Transverse colon (tissue), 4 donors: ENCODE measurements at regions not wholly inside any gene's neighbourhood (a gene's known extent, or its start where the extent isn't known, plus 50 kb on each side); places are given as distances from the start of the nearest gene placed in this dataset.
"Not testable (repeated sequence)": the region's sequence is repeated elsewhere in the genome, so short reads cannot be mapped to it uniquely, and the experiment has no call there.

Experiments used
- DNase-seq: peaks from one replicate; pipeline ENCODE4 v3.0.0-alpha.2; 2019
- H3K27ac ChIP-seq, 4 donors: fragments of 200-600 bp; sonication (generic); 2 replicates each; pipeline ENCODE4 v1.5.1; 2016 to 2018; ENCODE audit warnings: inconsistent platforms in 4 of 4
- H3K27me3 ChIP-seq: fragments of 200-600 bp; sonication (generic); 2 replicates; pipeline ENCODE4 v1.5.1; 2017; ENCODE audit warnings: inconsistent platforms
- H3K36me3 ChIP-seq, 4 donors: fragments of 200-600 bp; sonication (generic); 2 replicates each; pipeline ENCODE4 v1.5.1; 2017 to 2019; ENCODE audit warnings: inconsistent platforms in 4 of 4
- H3K4me1 ChIP-seq, 4 donors: fragments of 200-600 bp; sonication (generic); 2 replicates each; pipeline ENCODE4 v1.5.1; 2017 to 2020; ENCODE audit warnings: inconsistent platforms in 4 of 4
- H3K4me3 ChIP-seq, 4 donors: fragments of 200-600 bp; sonication (generic); 1 replicate in 1 of 4; 2 replicates in 3 of 4; pipeline versions ENCODE4 v1.5.1 to v1.6.1; 2017 to 2019; ENCODE audit warnings: inconsistent platforms in 4 of 4
- H3K9me3 ChIP-seq, 2 donors: fragments of 200-600 bp; sonication (generic); 2 replicates each; pipeline ENCODE4 v1.5.1; 2017 to 2019; ENCODE audit warnings: inconsistent platforms in 2 of 2
- CTCF ChIP-seq, 5 experiments: fragments of 200-600 bp in 3 of 5; fragments of 450-650 bp in 2 of 5; sonication (generic) in 3 of 5; IDR thresholded peaks; 1 replicate in 2 of 5; 2 replicates in 3 of 5; pipeline ENCODE4 v1.5.1; 2016 to 2017; ENCODE audit warnings: antibody characterized with exemption in 5 of 5, inconsistent platforms in 3 of 5, mild to moderate bottlenecking in 2 of 5, moderate library complexity in 1 of 5
- EP300 ChIP-seq: sonication (generic); formaldehyde crosslinking; IDR thresholded peaks from one replicate; pipeline ENCODE4 v1.6.1; 2017; ENCODE audit warnings: antibody characterized with exemption, low read depth
- POLR2A ChIP-seq: fragments of 450-650 bp; IDR thresholded peaks from one replicate; pipeline ENCODE4 v1.6.1; 2016; ENCODE audit warnings: antibody characterized with exemption, mild to moderate bottlenecking, moderate library complexity
- POLR2AphosphoS5 ChIP-seq, 3 donors: sonication (generic); formaldehyde crosslinking; IDR thresholded peaks; one replicate each; pipeline ENCODE4 v1.6.1; 2016; ENCODE audit warnings: antibody characterized with exemption in 3 of 3
- WGBS, 2 donors: methylation state at CpG; one replicate each; pipeline ENCODE4 v1.1.5; 2018; ENCODE audit warnings: low coverage in 1 of 2; 5-methylcytosine and 5-hydroxymethylcytosine counted together
- in situ Hi-C, 4 donors: fragments of 200-750 bp; cut with MboI; loops; one replicate each; pipeline versions ENCODE4 v1.15.0 to v1.15.1; 2017; ENCODE audit warnings: low sequenced_read_pairs in 3 of 4, low pct_ligation_motif_present in 1 of 4, low pct_unique_long_range_greater_than_20kb in 1 of 4
- intact Hi-C: fragments of 100-400 bp; cut with DNase I; formaldehyde crosslinking; loops from one replicate; pipeline ENCODE4 v1.15.1; 2023; ENCODE audit warnings: low total_unique reads

GRCh38 chr19:28549680-28550277 lies 663.2 kb downstream of the UQCRFS1 start:
- H3K27me3 ChIP-seq = no peaks in the 10 kb centered on the region
- intact Hi-C loops = no loop called here
- no peaks in the 10 kb centered on the region for H3K36me3 ChIP-seq
- TF ChIP-seq POLR2AphosphoS5 (IDR thresholded peaks at IDR 0.05) = no peak
- no peak for TF ChIP-seq POLR2A
- no peak for TF ChIP-seq EP300
- no peak for TF ChIP-seq CTCF (IDR thresholded peaks at IDR 0.05)
- no peaks in the 10 kb centered on the region for H3K9me3 ChIP-seq
- no peak overlapping the region for H3K4me3 ChIP-seq
- WGBS, 2 donors = 79% methylated on average over 7 of the region's 7 CpGs; no CpG with 5 or more reads in 1 of the 2 donors
- no peak for DNase-seq
- no peaks in the 10 kb centered on the region for H3K4me1 ChIP-seq
- in situ Hi-C loops = no loop called here
- no peak overlapping the region for H3K27ac ChIP-seq

DNA sequence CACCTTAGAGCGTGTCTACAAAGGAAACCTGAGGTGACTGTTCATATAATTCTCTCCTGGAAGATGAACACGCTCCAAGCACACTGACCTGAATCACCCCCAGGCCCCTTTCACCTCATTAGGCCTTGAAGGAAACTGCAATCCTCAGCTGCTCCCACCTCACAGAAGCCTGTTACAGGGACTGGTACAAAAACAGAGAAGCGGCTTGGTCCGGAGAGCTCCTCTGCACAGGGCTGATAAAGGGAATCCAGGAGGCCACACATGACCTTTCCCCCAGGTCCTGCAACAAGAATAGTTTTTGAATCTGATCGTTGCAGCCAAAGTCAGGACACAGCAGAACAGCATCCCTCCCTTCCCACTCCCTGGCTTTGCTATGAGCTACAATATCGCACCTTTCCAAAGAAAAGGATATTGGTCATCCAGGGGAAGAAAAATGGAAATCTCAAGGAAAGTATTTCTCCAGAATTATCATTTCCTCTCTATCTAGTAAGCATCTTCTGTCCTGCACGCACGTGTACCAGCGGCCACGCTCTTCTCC lies 666.7 kb downstream of the UQCRFS1 start:
- TF ChIP-seq POLR2A (no peak), POLR2AphosphoS5 (IDR thresholded peaks at IDR 0.05) (no peak), CTCF (IDR thresholded peaks at IDR 0.05) (no peak), EP300 (no peak)
- DNase-seq = no peak
- no peaks in the 10 kb centered on the region for H3K9me3 ChIP-seq
- H3K27ac ChIP-seq = no peak overlapping the region
- in situ Hi-C loops = no loop called here
- WGBS, 2 donors = 83 to 93% methylated on average over 1 to 10 of the region's 10 CpGs
- H3K27me3 ChIP-seq = no peaks in the 10 kb centered on the region
- no peak overlapping the region for H3K4me3 ChIP-seq
- no peaks in the 10 kb centered on the region for H3K4me1 ChIP-seq
- intact Hi-C loops = no loop called here
- no peaks in the 10 kb centered on the region for H3K36me3 ChIP-seq

GRCh38 chr19:28545397-28545796 lies 667.6 kb downstream of the UQCRFS1 start:
- H3K27ac ChIP-seq, H3K4me1 ChIP-seq, in situ Hi-C loops, H3K36me3 ChIP-seq, H3K4me3 ChIP-seq, H3K27me3 ChIP-seq, H3K9me3 ChIP-seq, DNase-seq, intact Hi-C loops: not testable (repeated sequence)
- 77 to 85% methylated on average over 7 of the region's 7 CpGs for WGBS, 2 donors

DNA sequence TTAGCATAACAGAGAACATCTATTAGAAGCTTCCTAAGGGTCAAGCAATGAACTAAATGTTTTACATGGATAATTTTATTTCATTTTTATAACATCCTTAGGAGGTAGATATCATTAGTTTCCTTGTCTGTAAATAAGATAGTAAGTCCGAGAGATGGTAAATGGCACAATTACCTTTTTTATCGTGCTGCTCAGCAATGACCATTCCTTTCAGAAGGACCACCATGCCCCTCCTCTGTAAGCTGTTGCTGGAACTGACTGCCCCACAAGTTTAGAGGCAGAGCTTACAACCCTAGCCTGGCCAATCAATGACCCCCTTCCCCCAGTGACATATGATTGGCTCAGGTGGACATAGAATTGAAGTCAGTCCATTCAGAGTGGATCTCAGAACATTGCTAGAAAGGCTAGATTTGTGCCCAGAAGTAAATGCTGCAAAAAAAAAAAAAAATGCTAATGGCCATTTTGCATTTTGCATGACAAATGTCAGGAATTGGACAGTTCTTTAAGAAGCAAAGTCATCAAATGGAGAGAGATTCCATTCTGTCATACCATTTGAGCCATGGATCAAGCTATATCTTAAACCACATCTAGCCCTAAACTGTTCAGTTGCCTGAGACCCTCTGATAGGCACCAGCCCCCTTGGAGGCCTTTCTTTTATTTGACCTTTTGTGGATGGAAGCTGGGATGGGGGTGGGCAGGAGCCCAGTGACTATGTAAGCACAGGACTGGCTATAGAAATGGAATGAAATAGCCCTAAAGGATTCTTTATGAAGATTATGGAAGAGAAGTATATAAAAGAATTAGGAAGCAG lies 668.3 kb downstream of the UQCRFS1 start:
- WGBS, 2 donors = 82 to 90% methylated on average over 2 of the region's 2 CpGs
- Histone ChIP-seq H3K36me3 (no peaks in the 10 kb centered on the region), H3K4me3 (no peak overlapping the region), H3K27ac (no peak overlapping the region), H3K9me3 (no peaks in the 10 kb centered on the region), H3K4me1 (no peaks in the 10 kb centered on the region), H3K27me3 (no peaks in the 10 kb centered on the region)
- no peak for TF ChIP-seq EP300
- TF ChIP-seq POLR2A = no peak
- TF ChIP-seq POLR2AphosphoS5 (IDR thresholded peaks at IDR 0.05) = no peak
- TF ChIP-seq CTCF (IDR thresholded peaks at IDR 0.05) = no peak
- in situ Hi-C loops (no loop called here), intact Hi-C loops (no loop called here)
- no peak for DNase-seq
